GM18519 (cell line): ENCODE measurements at regions not wholly inside any gene's neighbourhood (a gene's known extent, or its start where the extent isn't known, plus 50 kb on each side); places are given as distances from the start of the nearest gene placed in this dataset.
A peak's percentile ranks its signal among the peaks of the same experiment; 100 is the strongest.
"Not testable (repeated sequence)": the region's sequence is repeated elsewhere in the genome, so short reads cannot be mapped to it uniquely, and the experiment has no call there.

ENCODE experiments used
- ATAC-seq: cut with Tn5 transposase; IDR thresholded peaks from one replicate; pipeline ENCODE4 v1.9.1; 2021; ENCODE audit warnings: mild to moderate bottlenecking, moderate library complexity; ENCODE audit not compliant: unreplicated experiment, low FRiP score

DNA sequence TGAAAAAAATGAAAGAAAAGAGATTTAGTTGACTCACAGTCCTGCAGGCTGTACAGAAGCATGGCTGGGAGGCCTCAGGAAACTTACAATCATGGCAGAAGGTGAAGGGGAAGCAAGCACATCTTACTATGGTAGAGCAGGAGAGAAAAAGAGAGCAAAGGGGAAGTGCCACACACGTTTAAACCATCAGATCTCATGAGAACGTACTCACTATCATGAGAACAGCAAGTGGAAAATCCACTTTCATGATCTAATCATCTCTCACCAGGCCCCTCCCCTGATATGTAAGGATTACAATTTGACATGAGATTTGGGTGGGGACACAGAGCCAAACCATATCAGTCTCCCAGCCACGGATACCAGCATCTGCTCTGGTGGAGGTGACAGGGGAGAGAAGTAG, 50.8 kb upstream of the CPOX start:
- ATAC-seq: no peak

DNA sequence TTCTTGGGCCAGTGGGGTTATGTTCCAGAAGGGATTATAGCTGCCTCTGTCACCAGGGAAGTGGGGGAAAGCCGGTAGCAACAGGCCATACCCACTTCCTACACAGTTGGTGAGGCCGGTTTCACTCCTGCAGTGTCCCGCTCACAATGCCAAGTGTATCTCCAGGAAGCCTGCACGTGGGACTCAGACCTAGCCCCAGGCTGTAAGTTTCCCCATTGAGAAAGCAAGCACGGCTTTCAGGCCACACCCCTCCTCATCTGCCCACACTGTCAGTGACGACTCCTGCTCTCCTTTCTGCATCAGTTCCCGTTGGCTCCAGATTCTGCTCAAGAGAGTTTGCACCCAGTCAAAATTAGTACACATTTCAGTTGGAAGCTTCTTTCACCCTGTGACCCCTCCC, 51.6 kb upstream of the CPOX start:
- ATAC-seq: peak; percentile 80

GRCh38 chr3:98646680-98647079, 53.3 kb upstream of the CPOX start:
- ATAC-seq: no peak

DNA sequence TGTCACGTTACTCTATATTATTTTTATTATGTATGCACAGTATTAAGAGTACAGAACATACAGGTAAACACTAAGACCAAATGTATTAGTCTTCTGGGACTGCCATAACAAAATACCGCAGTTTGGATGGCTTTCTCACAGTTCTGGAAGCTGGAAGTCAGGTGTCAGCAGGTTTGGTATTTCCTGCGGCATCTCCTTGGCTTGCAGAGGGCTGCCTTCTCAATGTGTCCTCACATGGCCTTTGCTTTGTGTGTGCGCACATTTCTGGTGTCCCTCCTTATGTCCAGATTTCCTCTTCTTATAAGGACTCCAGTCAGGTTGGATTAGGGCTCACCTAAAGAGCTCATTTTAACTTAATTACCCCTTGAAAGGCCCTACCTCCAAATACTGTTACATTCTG, 53.8 kb upstream of the CPOX start:
- no peak for ATAC-seq

DNA sequence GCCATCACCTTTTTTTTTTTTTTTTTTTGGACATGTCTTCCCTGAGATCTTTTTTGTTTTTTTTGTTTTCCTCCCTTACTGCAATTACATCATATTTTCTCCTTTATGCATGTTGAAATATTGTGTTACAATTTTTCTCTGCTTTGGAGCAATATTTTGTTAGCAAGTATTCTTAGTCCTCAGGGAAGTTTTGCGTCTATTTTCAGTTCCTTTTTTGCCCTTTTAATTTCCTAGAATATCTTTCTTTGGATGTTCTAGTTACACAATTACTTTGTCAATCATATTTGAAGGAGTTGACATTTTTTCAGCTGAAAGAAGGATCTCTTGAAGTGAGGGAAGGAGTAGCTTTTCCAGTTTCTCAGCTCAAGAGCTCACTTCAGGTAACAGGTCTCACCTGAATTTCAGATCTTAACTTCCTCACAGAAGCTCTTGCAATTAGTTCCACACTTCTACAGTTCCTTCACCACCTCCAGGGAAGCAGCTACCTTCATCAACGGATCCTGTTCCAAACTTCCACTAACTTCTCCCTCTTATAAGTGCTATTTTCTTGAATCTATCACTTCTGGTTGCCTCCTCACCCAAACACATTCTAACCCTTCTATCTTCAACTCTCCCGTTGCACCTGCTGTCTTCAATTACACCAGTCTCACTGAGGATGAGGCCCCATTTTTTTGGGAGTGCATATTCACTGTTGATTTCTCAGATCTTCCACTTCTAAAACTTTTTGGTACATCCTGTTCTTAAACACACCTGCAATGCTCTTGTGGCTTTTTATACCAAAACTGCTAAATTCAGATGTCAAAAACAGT, 57.8 kb upstream of the CPOX start:
- no peak for ATAC-seq

DNA sequence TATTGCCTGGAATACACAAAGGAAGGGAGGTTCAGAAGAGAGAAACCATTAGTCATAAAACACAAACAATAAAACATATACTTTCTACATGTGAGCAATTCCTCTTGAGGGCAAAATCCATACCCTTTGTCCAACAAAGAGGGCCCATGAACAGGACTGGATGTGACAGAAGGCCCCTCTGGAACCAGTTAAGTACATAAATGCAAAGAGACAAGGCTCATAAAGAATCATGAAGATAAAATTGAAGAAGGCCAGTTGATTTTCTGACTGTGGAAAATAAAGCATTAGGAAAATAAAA, 58.3 kb upstream of the CPOX start:
- no peak for ATAC-seq

DNA sequence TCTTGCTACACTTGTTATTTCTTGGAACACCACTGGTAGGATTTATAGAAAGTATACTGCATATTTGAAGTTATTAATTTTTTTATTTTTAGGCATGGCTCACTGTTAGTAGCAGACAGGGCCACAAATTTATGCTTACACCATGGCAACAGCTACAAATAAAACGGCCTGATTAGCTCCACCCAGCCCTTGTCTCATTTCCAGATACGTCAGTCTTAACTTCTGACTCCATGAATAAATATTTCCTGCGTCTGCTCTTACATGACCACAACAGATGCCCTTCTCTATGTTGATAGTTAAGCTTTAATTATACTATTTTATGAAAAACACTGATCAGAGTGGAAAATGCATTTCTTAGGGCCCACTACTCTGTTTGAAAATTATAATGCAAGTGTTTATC, 62.3 kb upstream of the CPOX start:
- ATAC-seq: no peak

DNA sequence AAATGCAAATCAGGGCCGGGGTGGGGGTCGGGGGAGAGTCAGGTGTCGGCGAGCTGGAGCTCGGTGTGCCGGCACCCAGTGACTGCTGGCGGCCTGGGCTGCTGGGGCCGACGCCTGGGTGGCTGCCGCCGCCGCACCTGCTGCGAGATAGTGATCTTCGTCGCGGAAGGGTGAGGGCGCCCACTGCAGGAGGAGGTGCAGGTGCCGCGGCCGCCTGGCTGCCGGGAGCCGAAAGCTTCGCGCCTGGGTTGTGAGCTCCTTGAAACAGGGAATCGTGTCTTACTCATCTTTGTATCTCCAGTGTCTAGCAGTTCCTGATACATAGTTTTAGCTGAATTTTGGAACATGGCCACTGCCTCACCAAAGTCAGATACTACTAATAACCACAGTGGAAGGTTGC, 64.0 kb upstream of the CPOX start:
- peak; percentile 96 for ATAC-seq

GRCh38 chr3:98662699-98663098, 69.3 kb upstream of the CPOX start:
- ATAC-seq: no peak

DNA sequence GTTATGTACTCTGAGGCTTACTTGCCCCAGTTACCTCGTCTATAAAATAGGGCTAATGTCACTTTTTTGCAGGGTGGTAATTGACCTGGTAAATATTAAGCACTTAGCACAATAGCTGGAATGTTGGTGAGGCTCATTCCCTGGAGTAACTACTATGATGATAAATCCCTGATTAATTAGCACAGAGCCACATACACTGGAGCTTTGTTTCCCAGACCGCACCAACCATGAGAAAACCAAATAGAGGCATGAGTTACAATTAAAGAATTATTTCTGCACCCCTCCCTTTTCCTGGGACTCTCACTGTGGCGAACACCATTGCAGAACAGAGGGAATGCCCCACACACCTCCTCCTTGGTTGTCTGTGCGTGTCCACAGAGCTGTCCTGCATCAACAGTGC, 76.6 kb upstream of the CPOX start:
- ATAC-seq: no peak

GRCh38 chr3:98679986-98680385, 83.2 kb upstream of the ST3GAL6 start:
- ATAC-seq: no peak

DNA sequence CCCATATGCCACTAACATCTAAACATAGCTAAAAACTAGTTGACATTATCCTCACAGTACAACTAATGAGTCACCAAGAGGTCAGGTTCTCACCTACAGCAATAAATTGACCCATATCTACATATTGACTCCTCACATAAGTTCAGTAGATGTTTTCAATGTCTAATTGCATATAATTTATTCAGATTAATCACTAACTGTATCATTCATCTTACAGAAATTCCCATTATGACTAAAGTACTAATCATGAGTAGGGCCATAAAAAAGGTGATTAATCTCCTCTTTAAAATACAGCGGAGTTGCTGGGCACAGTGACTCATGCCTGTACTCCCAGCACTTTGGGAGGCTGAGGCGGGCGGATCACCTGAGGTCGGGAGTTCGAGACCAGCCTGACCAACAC, 82.4 kb upstream of the ST3GAL6 start:
- no peak for ATAC-seq

- no peak for ATAC-seq
These were observed 81.7 kb upstream of the ST3GAL6 start for GRCh38 chr3:98681486-98681885.

DNA sequence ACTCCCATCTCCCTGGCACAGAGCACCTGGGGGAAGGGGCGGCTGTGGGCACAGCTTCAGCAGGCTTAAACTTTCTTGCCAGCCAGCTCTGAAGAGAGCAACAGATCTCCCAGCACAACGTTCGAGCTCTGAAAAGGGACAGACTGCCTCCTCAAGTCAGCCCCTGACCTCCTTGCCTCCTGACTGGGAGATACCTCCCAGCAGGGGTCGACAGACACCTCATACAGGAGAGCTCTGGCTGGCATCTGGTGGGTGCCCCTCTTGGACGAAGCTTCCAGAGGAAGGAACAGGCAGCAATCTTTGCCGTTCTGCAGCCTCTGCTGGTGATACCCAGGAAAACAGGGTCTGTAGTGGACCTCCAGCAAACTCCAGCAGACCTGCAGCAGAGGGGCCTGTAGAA, 80.7 kb upstream of the ST3GAL6 start:
- ATAC-seq: not testable (repeated sequence)

DNA sequence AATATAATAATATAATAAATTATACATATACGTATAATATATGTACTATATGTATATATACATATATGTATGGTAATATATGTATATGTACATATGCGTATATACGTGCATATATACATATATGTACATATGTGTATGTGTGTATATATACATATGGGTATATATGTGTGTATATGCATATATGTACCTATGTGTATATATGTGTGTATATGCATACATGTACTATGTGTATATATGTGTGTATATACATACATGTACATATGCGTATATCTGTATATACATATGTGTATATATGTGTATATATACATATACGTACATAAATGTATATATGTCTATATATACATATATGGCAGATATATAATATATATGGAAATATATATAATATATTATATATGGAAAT, 74.8 kb upstream of the ST3GAL6 start:
- no peak for ATAC-seq

DNA sequence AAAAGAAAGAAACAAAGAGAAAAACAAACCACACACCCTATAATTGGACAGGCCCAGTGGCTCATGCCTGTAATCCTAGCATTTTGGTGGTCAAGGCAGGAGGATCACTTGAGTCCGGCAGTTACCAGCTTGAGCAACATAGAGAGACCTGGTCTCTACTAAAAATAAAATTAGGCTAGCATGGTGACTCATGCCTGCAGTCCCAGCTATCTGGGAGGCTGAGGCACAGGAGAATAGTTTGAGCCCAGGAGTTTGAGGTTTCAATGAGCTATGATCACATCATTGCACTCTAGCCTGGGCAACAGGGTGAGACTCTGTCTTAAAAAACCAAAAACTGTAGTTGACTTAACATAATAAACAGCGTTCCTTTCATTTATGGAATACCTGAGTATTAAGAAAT, 72.3 kb upstream of the ST3GAL6 start:
- ATAC-seq: no peak

- ATAC-seq: no peak
These were observed 71.2 kb upstream of the ST3GAL6 start for GRCh38 chr3:98691897-98692296.

GRCh38 chr3:98692787-98693473, 70.2 kb upstream of the ST3GAL6 start:
- ATAC-seq: no peak

DNA sequence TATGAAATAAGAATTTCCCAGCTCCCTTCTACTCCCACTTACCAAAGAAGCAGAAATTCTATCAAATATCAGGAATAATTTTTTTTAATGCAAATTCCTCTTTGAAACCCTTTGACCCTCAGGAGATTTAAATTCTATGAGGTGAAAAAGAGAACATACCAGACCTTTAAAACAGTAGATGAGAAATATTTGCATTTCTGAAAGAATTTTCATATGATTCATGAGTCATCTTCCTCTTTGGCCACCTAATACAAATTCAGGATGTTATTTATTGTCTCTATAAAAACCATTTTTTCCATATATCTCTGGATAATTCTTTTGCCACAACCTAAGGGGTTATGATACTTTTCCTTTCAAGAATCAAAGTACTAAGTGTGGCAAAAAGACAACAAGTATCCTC, 67.3 kb upstream of the ST3GAL6 start:
- no peak for ATAC-seq

- ATAC-seq: not testable (repeated sequence)
These were observed 66.8 kb upstream of the ST3GAL6 start for GRCh38 chr3:98696296-98696695.

DNA sequence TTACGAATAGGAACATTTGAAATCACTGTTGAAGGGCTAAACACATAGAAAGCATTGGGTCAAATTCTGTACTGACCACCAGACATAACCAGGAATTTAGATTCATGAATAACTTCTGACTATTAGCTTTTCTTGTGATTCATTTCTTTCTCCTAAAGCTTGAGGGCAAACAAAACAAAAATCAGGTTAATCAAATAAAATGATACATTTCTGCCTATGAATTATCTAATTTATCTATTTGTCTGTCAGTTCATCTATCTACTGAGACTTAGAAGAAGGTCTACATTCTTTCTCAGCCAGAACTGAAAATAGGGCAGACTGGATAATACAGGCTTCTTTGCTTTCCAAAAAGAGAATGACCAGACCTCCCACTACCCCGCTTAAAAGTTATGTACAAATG, 65.9 kb upstream of the ST3GAL6 start:
- ATAC-seq: no peak

- no peak for ATAC-seq
These were observed 64.0 kb upstream of the ST3GAL6 start for GRCh38 chr3:98699132-98699531.
